MM.1S (cell line): ENCODE measurements at regions not wholly inside any gene's neighbourhood (a gene's known extent, or its start where the extent isn't known, plus 50 kb on each side); places are given as distances from the start of the nearest gene placed in this dataset.

Source experiments
- EZH2 ChIP-seq: fragments of 300-600 bp; sonication (generic); optimal IDR thresholded peaks from 2 replicates; pipeline ENCODE3; 2017; ENCODE audit warnings: low read depth, mild to moderate bottlenecking, antibody characterized with exemption, low read length, mixed read lengths
- EZH2phosphoT487 ChIP-seq: fragments of 300-600 bp; sonication (generic); IDR thresholded peaks from 2 replicates; pipeline ENCODE4 v1.6.1; 2018; ENCODE audit warnings: antibody characterized with exemption, low read length
- TF ChIP-seq, protein P1 (sequence below): fragments of 300-600 bp; sonication (generic); IDR thresholded peaks from 2 replicates; pipeline ENCODE4 v1.5.1; 2016; ENCODE audit warnings: antibody characterized with exemption, low read length, mixed read lengths

GRCh38 chr13:47036294-47037008 is 139.6 kb upstream of the HTR2A start:
- TF ChIP-seq, protein P1, sequence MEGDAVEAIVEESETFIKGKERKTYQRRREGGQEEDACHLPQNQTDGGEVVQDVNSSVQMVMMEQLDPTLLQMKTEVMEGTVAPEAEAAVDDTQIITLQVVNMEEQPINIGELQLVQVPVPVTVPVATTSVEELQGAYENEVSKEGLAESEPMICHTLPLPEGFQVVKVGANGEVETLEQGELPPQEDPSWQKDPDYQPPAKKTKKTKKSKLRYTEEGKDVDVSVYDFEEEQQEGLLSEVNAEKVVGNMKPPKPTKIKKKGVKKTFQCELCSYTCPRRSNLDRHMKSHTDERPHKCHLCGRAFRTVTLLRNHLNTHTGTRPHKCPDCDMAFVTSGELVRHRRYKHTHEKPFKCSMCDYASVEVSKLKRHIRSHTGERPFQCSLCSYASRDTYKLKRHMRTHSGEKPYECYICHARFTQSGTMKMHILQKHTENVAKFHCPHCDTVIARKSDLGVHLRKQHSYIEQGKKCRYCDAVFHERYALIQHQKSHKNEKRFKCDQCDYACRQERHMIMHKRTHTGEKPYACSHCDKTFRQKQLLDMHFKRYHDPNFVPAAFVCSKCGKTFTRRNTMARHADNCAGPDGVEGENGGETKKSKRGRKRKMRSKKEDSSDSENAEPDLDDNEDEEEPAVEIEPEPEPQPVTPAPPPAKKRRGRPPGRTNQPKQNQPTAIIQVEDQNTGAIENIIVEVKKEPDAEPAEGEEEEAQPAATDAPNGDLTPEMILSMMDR, result no peak
- no peak for TF ChIP-seq EZH2
- TF ChIP-seq EZH2phosphoT487, result no peak
